ENCODE measurements at regions not wholly inside any gene's neighbourhood (a gene's known extent, or its start where the extent isn't known, plus 50 kb on each side); places are given as distances from the start of the nearest gene placed in this dataset.

- Histone ChIP-seq H2AK9ac (replicated peaks; ENCODE audit: low read depth, low read length, poor library complexity) (no peak overlapping the region), H2AFZ (replicated peaks; ENCODE audit: low read length, poor library complexity) (no peak overlapping the region), H3K36me3 (ENCODE audit: control insufficient read depth, insufficient read depth, low read length) (no peaks in the 10 kb centered on the region), H3K9me1 (ENCODE audit: insufficient read depth, low read length) (no peaks in the 10 kb centered on the region), H2AK5ac (ENCODE audit: low read depth, low read length) (no peak overlapping the region), H3K27me3 (ENCODE audit: control insufficient read depth, insufficient read depth, low read length) (no peaks in the 10 kb centered on the region), H3K56ac (ENCODE audit: extremely low read depth, insufficient read depth, low read length) (no peak overlapping the region), H3K4me3 (ENCODE audit: insufficient read depth, low read depth, low read length) (no peak overlapping the region), H3K4me2 (ENCODE audit: low read depth, low read length) (no peak overlapping the region), H2BK15ac (ENCODE audit: low read depth, low read length) (no peak overlapping the region), H4K8ac (ENCODE audit: low read depth in 2 of 2, low read length in 2 of 2) (no peak overlapping the region), H3K23ac (ENCODE audit: low read depth, low read length) (no peak overlapping the region), H4K20me1 (ENCODE audit: insufficient read depth, low read length) (no peaks in the 10 kb centered on the region), H4K5ac (ENCODE audit: low read depth, low read length) (no peak overlapping the region), H3K4ac (ENCODE audit: low read depth, low read length) (no peak overlapping the region), H3K9me3 (ENCODE audit: control insufficient read depth, insufficient read depth, low read length) (peaks cover 42% of the 10 kb centered on the region), H3K79me1 (ENCODE audit: low read depth in 1 of 2, low read length in 2 of 2) (no peaks in the 10 kb centered on the region), H2BK20ac (ENCODE audit: low read depth, low read length) (no peak overlapping the region), H3K14ac (replicated peaks; ENCODE audit: low read depth, low read length) (no peak overlapping the region), H2BK120ac (ENCODE audit: low read depth, low read length) (no peak overlapping the region), H3K4me1 (ENCODE audit: control insufficient read depth, insufficient read depth, low read length) (no peaks in the 10 kb centered on the region), H2BK5ac (ENCODE audit: low read depth, low read length, poor library complexity, severe bottlenecking) (no peak overlapping the region), H3K9ac (ENCODE audit: low read depth, low read length) (no peak overlapping the region), H3K18ac (ENCODE audit: low read depth, low read length) (no peak overlapping the region), H3K27ac (ENCODE audit: insufficient read depth, low read length) (no peak overlapping the region), H4K91ac (ENCODE audit: insufficient read depth, low read depth, low read length) (no peak overlapping the region)
- no peak for DNase-seq
- ChIA-PET POLR2A (ENCODE audit: unreplicated experiment) (no interaction called here), CTCF (no interaction called here)
- intact Hi-C loops (cut with micrococcal nuclease) (no loop called here), in situ Hi-C loops (cut with MboI; ENCODE audit: low sequenced_read_pairs) (no loop called here), dilution Hi-C loops (cut with HindIII; ENCODE audit: low sequenced_read_pairs, unreplicated experiment) (no loop called here)
- BruUV-seq (replicated peaks) = no TSS peak
- 8% methylated on average over 11 of the region's 15 CpGs; no CpG with 5 or more reads in 1 of the 2 experiments for WGBS, 2 experiments (ENCODE audit: extremely low coverage in 2 of 2, insufficient read length in 1 of 2)
- ATAC-seq (ENCODE audit: low read depth) = no peak
- TF ChIP-seq POLR2A (IDR thresholded peaks at IDR 0.05; ENCODE audit: low read depth, low read length) (no peak), MAZ (IDR thresholded peaks at IDR 0.05; ENCODE audit: borderline replicate concordance, low read depth, low read length) (no peak), NFE2L2 (IDR thresholded peaks at IDR 0.05; ENCODE audit: low read depth, low read length) (no peak), RCOR1 (IDR thresholded peaks at IDR 0.05; ENCODE audit: insufficient replicate concordance, low read length) (no peak), BHLHE40 (IDR thresholded peaks at IDR 0.05; ENCODE audit: low read depth, low read length) (no peak), RFX5 (IDR thresholded peaks at IDR 0.05; ENCODE audit: low read depth, low read length) (no peak), ELK1 (IDR thresholded peaks at IDR 0.05; ENCODE audit: borderline replicate concordance, low read depth, low read length) (no peak), FOS (IDR thresholded peaks at IDR 0.05; ENCODE audit: low read depth, low read length) (no peak), RAD21 (IDR thresholded peaks at IDR 0.05; ENCODE audit: low read length) (no peak), CHD1 (IDR thresholded peaks at IDR 0.05; ENCODE audit: low read depth, low read length) (no peak), MAFK (IDR thresholded peaks at IDR 0.05; ENCODE audit: low read depth, low read length) (no peak), CEBPB (IDR thresholded peaks at IDR 0.05; ENCODE audit: low read depth, low read length) (no peak), MXI1 (IDR thresholded peaks at IDR 0.05; ENCODE audit: borderline replicate concordance, low read depth, low read length) (no peak), SMC3 (IDR thresholded peaks at IDR 0.05; ENCODE audit: low read depth, low read length) (no peak), CTCF (conservative IDR thresholded peaks at IDR 0.05; ENCODE audit: low read depth, low read length) (no peak)
- TF ChIP-seq, protein P1, sequence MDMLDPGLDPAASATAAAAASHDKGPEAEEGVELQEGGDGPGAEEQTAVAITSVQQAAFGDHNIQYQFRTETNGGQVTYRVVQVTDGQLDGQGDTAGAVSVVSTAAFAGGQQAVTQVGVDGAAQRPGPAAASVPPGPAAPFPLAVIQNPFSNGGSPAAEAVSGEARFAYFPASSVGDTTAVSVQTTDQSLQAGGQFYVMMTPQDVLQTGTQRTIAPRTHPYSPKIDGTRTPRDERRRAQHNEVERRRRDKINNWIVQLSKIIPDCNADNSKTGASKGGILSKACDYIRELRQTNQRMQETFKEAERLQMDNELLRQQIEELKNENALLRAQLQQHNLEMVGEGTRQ (IDR thresholded peaks at IDR 0.05; ENCODE audit: low read depth, low read length) = no peak
Observed at GRCh38 chr2:2941205-2941604, 436.4 kb downstream of the EIPR1 start.
